Ishikawa (cell line): ENCODE measurements at regions not wholly inside any gene's neighbourhood (a gene's known extent, or its start where the extent isn't known, plus 50 kb on each side); places are given as distances from the start of the nearest gene placed in this dataset.

Source experiments
- EGR1 ChIP-seq: IDR thresholded peaks from 2 replicates; pipeline ENCODE4 v1.6.1; 2012
- EP300 ChIP-seq: IDR thresholded peaks from 2 replicates; pipeline ENCODE4 v1.6.1; 2012; ENCODE audit warnings: borderline replicate concordance
- NFIC ChIP-seq: IDR thresholded peaks from 2 replicates; pipeline ENCODE4 v1.6.1; 2012
- RAD21 ChIP-seq: IDR thresholded peaks from 2 replicates; pipeline ENCODE4 v1.6.1; 2012; ENCODE audit warnings: low read depth
- REST ChIP-seq: IDR thresholded peaks from 2 replicates; pipeline ENCODE4 v1.6.1; 2012; ENCODE audit warnings: low read depth, mild to moderate bottlenecking
- USF1 ChIP-seq: IDR thresholded peaks from 2 replicates; pipeline ENCODE4 v1.6.1; 2012
- YY1 ChIP-seq: IDR thresholded peaks from 2 replicates; pipeline ENCODE4 v1.6.1; 2012; ENCODE audit warnings: low read depth
- ZBTB7A ChIP-seq: IDR thresholded peaks from 2 replicates; pipeline ENCODE4 v1.6.1; 2012; ENCODE audit warnings: low read depth

GRCh38 chr6:3607171-3607570, 144.3 kb downstream of the PXDC1 start:
- TF ChIP-seq EGR1: no peak
- TF ChIP-seq EP300: no peak
- no peak for TF ChIP-seq NFIC
- no peak for TF ChIP-seq YY1
- no peak for TF ChIP-seq ZBTB7A
- no peak for TF ChIP-seq USF1
- no peak for TF ChIP-seq REST
- TF ChIP-seq RAD21: no peak
